ENCODE measurements at regions not wholly inside any gene's neighbourhood (a gene's known extent, or its start where the extent isn't known, plus 50 kb on each side); places are given as distances from the start of the nearest gene placed in this dataset.

- no peak for DNase-seq
Observed at GRCh38 chr2:240210198-240210965, 69.9 kb upstream of the OTOS start.

GRCh38 chr2:240211096-240211495 lies 70.6 kb upstream of the OTOS start:
- no peak for DNase-seq

GRCh38 chr2:240211598-240212424 lies 71.4 kb upstream of the OTOS start:
- no peak for DNase-seq

- no peak for DNase-seq
Observed at GRCh38 chr2:240212425-240213225, 72.2 kb upstream of the OTOS start.

GRCh38 chr2:240213226-240213475 lies 72.7 kb upstream of the OTOS start:
- DNase-seq, result no peak

- DNase-seq, result no peak
Observed at GRCh38 chr2:240213476-240214421, 73.3 kb upstream of the OTOS start.

GRCh38 chr2:240214790-240215675 lies 74.6 kb upstream of the OTOS start:
- no peak for DNase-seq

- no peak for DNase-seq
Observed at GRCh38 chr2:240215676-240216051, 75.2 kb upstream of the OTOS start.

GRCh38 chr2:240216167-240216566 lies 75.7 kb upstream of the OTOS start:
- no peak for DNase-seq

- DNase-seq, result no peak
Observed at GRCh38 chr2:240217431-240218301, 77.2 kb upstream of the OTOS start.

- no peak for DNase-seq
Observed at GRCh38 chr2:240219208-240219890, 78.9 kb upstream of the OTOS start.

GRCh38 chr2:240220371-240220770 lies 79.9 kb upstream of the OTOS start:
- DNase-seq, result no peak

GRCh38 chr2:240223631-240224030 lies 83.2 kb upstream of the OTOS start:
- DNase-seq, result no peak

GRCh38 chr2:240224676-240225075 lies 84.2 kb upstream of the OTOS start:
- DNase-seq, result no peak

- no peak for DNase-seq
Observed at GRCh38 chr2:240225131-240225530, 84.7 kb upstream of the OTOS start.

GRCh38 chr2:240225660-240226475 lies 85.4 kb upstream of the OTOS start:
- DNase-seq, result no peak

- DNase-seq, result no peak
Observed at GRCh38 chr2:240226672-240227537, 86.4 kb upstream of the OTOS start.
